Stomach (tissue), 8 donors: ENCODE measurements at regions not wholly inside any gene's neighbourhood (a gene's known extent, or its start where the extent isn't known, plus 50 kb on each side); places are given as distances from the start of the nearest gene placed in this dataset.

Experiments used
- DNase-seq, 2 donors: peaks; one replicate each; pipeline versions ENCODE4 v3.0.0 to v3.0.0-alpha.2; 2013 to 2019
- H3K27ac ChIP-seq, 5 donors: fragments of 200-600 bp in 4 of 5; sonication (generic) in 4 of 5; one replicate each; pipeline ENCODE4 v1.5.1; 2013 to 2019; ENCODE audit warnings: mild to moderate bottlenecking in 1 of 5, moderate library complexity in 1 of 5
- H3K27me3 ChIP-seq, 3 donors: fragments of 200-600 bp; sonication (generic); one replicate each; pipeline ENCODE4 v1.5.1; 2017 to 2019; ENCODE audit warnings: mixed run types in 1 of 3
- H3K36me3 ChIP-seq, 4 donors: fragments of 200-600 bp; sonication (generic); 1 replicate in 3 of 4; 2 replicates in 1 of 4; pipeline ENCODE4 v1.5.1; 2016 to 2019
- H3K4me1 ChIP-seq, 4 donors: fragments of 200-600 bp; sonication (generic); one replicate each; pipeline ENCODE4 v1.5.1; 2016 to 2019
- H3K4me3 ChIP-seq, 4 donors: fragments of 200-600 bp; sonication (generic) in 3 of 4; one replicate each; pipeline ENCODE4 v1.5.1; 2016 to 2019; ENCODE audit warnings: mild to moderate bottlenecking in 1 of 4
- H3K9me3 ChIP-seq, 4 donors: fragments of 200-600 bp; sonication (generic); one replicate each; pipeline ENCODE4 v1.5.1; 2016 to 2019
- CTCF ChIP-seq, 7 experiments: fragments of 450-650 bp in 4 of 7; fragments of 200-600 bp in 3 of 7; sonication (generic) in 3 of 7; IDR thresholded peaks; one replicate each; pipeline ENCODE4 v1.5.1; 2016 to 2019; ENCODE audit warnings: antibody characterized with exemption in 7 of 7, control low read depth in 2 of 7, mild to moderate bottlenecking in 1 of 7
- EP300 ChIP-seq: sonication (generic); formaldehyde crosslinking; IDR thresholded peaks from one replicate; pipeline ENCODE4 v1.6.1; 2017; ENCODE audit warnings: antibody characterized with exemption
- POLR2A ChIP-seq, 4 donors: fragments of 450-650 bp; IDR thresholded peaks; one replicate each; pipeline ENCODE4 v1.6.1; 2016; ENCODE audit warnings: antibody characterized with exemption in 4 of 4, control low read depth in 2 of 4, mild to moderate bottlenecking in 1 of 4, moderate library complexity in 1 of 4
- POLR2AphosphoS5 ChIP-seq, 3 donors: sonication (generic); formaldehyde crosslinking; IDR thresholded peaks; one replicate each; pipeline ENCODE4 v1.6.1; 2016; ENCODE audit warnings: antibody characterized with exemption in 3 of 3
- WGBS, 5 donors: extraction: QIAGEN DNeasy Blood & Tissue Kit in 3 of 5; methylation state at CpG; one replicate each; pipeline versions ENCODE4 v1.1.5 to v1.1.7; 2013 to 2018; 5-methylcytosine and 5-hydroxymethylcytosine counted together
- intact Hi-C: fragments of 100-400 bp; cut with DNase I; formaldehyde crosslinking; loops from one replicate; pipeline ENCODE4 v1.15.1; 2023; ENCODE audit warnings: low total_unique reads
- donor health status: healthy with polysubstance abuse.
- donor health status: Bipolar disorder and iron deficiency.
- donor health status: healthy.

GRCh38 chr11:90542092-90542491, 319.2 kb upstream of the CHORDC1 start:
- Histone ChIP-seq H3K4me1 (no peaks in the 10 kb centered on the region), H3K4me3 (no peak overlapping the region), H3K27ac (no peak overlapping the region), H3K36me3 (no peaks in the 10 kb centered on the region), H3K9me3 (no peaks in the 10 kb centered on the region), H3K27me3 (no peaks in the 10 kb centered on the region)
- no peak for TF ChIP-seq POLR2A (IDR thresholded peaks at IDR 0.05)
- no peak for TF ChIP-seq CTCF (IDR thresholded peaks at IDR 0.05)
- TF ChIP-seq POLR2AphosphoS5 (IDR thresholded peaks at IDR 0.05) = no peak
- no peak for TF ChIP-seq EP300
- intact Hi-C loops = no loop called here
- no peak for DNase-seq

GRCh38 chr11:90536301-90536700, 313.5 kb upstream of the CHORDC1 start:
- no peak overlapping the region for H3K27ac ChIP-seq
- DNase-seq = no peak
- H3K36me3 ChIP-seq = no peaks in the 10 kb centered on the region
- TF ChIP-seq POLR2AphosphoS5 (IDR thresholded peaks at IDR 0.05) (no peak), CTCF (IDR thresholded peaks at IDR 0.05) (no peak), EP300 (no peak), POLR2A (IDR thresholded peaks at IDR 0.05) (no peak)
- H3K9me3 ChIP-seq = no peaks in the 10 kb centered on the region
- WGBS, 5 donors = 38 to 44% (median 42%) methylated on average over 3 of the region's 3 CpGs
- intact Hi-C loops = no loop called here
- H3K27me3 ChIP-seq = no peaks in the 10 kb centered on the region
- H3K4me1 ChIP-seq = no peaks in the 10 kb centered on the region
- H3K4me3 ChIP-seq = no peak overlapping the region

GRCh38 chr11:90532125-90532524, 309.3 kb upstream of the CHORDC1 start:
- H3K27me3 ChIP-seq = no peaks in the 10 kb centered on the region
- intact Hi-C loops = no loop called here
- no peak for TF ChIP-seq EP300
- TF ChIP-seq POLR2AphosphoS5 (IDR thresholded peaks at IDR 0.05) = no peak
- no peak for TF ChIP-seq POLR2A (IDR thresholded peaks at IDR 0.05)
- no peak for TF ChIP-seq CTCF (IDR thresholded peaks at IDR 0.05)
- H3K27ac ChIP-seq = no peak overlapping the region
- H3K4me1 ChIP-seq = no peaks in the 10 kb centered on the region
- no peaks in the 10 kb centered on the region for H3K9me3 ChIP-seq
- H3K36me3 ChIP-seq = no peaks in the 10 kb centered on the region
- DNase-seq = no peak
- no peak overlapping the region for H3K4me3 ChIP-seq

GRCh38 chr11:90531001-90531400, 308.2 kb upstream of the CHORDC1 start:
- Histone ChIP-seq H3K4me3 (no peak overlapping the region), H3K4me1 (no peaks in the 10 kb centered on the region), H3K9me3 (no peaks in the 10 kb centered on the region), H3K27me3 (no peaks in the 10 kb centered on the region), H3K36me3 (no peaks in the 10 kb centered on the region), H3K27ac (no peak overlapping the region)
- TF ChIP-seq EP300 = no peak
- TF ChIP-seq POLR2A (IDR thresholded peaks at IDR 0.05) = no peak
- TF ChIP-seq CTCF (IDR thresholded peaks at IDR 0.05) = no peak
- TF ChIP-seq POLR2AphosphoS5 (IDR thresholded peaks at IDR 0.05) = no peak
- WGBS, 5 donors = 55 to 88% (median 76%) methylated on average over 1 of the region's 1 CpG
- DNase-seq = no peak
- intact Hi-C loops = no loop called here

GRCh38 chr11:90525962-90526361, 303.1 kb upstream of the CHORDC1 start:
- Histone ChIP-seq H3K27me3 (no peaks in the 10 kb centered on the region), H3K4me3 (no peak overlapping the region)
- intact Hi-C loops = no loop called here

More at GRCh38 chr11:90525962-90526361, 303.1 kb upstream of the CHORDC1 start:
- no peaks in the 10 kb centered on the region for H3K4me1 ChIP-seq
- 74 to 90% (median 80%) methylated on average over 1 of the region's 1 CpG for WGBS, 5 donors
- TF ChIP-seq EP300 (no peak), CTCF (IDR thresholded peaks at IDR 0.05) (no peak), POLR2AphosphoS5 (IDR thresholded peaks at IDR 0.05) (no peak), POLR2A (IDR thresholded peaks at IDR 0.05) (no peak)
- no peak overlapping the region for H3K27ac ChIP-seq
- H3K9me3 ChIP-seq = no peaks in the 10 kb centered on the region
- DNase-seq = no peak
- H3K36me3 ChIP-seq = no peaks in the 10 kb centered on the region
